Activated CD4-positive, CD25-positive, alpha-beta regulatory T cell (primary cell): ENCODE measurements at regions not wholly inside any gene's neighbourhood (a gene's known extent, or its start where the extent isn't known, plus 50 kb on each side); places are given as distances from the start of the nearest gene placed in this dataset.

Source experiments
- DNase-seq, 4 experiments: peaks; one replicate each; lab custom pipeline; 2025; lab: John Stamatoyannopoulos, UW

DNA sequence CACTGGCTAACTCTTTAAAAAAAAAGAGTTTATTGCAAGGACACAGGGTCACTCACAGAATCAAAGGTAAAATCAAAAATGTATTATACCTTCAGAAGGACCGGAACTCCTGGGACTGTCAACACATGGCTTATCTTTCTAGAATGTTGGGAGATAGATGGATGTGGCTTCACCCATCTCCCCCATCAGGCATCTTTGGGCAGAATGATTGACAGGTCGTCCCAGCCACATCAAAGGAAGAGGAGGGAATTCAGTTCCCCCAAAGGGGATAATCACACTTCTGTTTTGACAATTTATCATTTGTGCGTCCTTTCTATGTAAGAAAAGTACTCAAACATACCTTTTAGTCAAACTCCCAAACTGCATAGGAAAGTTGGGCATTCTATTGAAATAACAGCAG, 228.6 kb upstream of the CDH5 start:
- DNase-seq, result no peak

DNA sequence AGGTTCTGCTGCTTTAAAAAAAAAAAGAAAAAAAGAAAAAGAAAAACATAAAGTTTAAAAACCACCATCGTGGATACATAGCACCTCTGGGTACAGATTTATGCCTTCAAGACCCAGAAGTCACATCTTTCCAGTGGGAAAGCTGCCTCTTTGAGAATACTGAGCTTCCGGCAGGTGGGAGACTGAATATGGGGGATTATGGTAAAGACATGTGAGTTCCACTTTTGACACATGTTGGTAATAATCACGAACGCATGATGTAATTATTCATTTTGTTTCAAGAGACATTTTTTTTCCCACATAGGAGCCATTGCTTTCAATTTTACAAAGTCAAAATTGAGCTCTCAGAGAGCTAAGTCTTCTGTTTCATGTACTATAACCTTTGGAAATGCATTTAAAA, 229.7 kb upstream of the CDH5 start:
- no peak for DNase-seq

- DNase-seq, result no peak
Observed at GRCh38 chr16:66135838-66136237, 230.7 kb upstream of the CDH5 start.

DNA sequence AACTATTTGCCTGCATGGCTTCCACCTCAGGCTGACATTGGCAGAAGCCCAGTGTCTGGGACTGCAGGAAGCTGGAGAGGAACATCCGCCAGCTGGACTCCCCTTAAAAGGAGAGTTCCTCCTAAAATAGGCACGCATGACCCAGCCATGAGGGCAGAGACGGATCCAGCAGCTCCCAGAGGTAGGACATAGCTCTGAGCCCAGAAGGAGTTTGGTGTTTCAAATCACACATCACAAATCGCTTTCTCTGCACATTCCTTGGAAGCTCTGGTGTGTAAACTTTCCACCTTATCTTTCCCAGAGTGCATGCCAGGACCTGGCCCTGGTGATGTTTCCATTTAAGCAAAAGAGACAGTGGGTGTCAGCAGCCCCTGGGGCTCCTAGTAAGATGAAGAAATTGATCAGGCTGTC, 231.1 kb upstream of the CDH5 start:
- no peak for DNase-seq

- DNase-seq, result no peak
Observed at GRCh38 chr16:66134875-66135274, 231.6 kb upstream of the CDH5 start.

DNA sequence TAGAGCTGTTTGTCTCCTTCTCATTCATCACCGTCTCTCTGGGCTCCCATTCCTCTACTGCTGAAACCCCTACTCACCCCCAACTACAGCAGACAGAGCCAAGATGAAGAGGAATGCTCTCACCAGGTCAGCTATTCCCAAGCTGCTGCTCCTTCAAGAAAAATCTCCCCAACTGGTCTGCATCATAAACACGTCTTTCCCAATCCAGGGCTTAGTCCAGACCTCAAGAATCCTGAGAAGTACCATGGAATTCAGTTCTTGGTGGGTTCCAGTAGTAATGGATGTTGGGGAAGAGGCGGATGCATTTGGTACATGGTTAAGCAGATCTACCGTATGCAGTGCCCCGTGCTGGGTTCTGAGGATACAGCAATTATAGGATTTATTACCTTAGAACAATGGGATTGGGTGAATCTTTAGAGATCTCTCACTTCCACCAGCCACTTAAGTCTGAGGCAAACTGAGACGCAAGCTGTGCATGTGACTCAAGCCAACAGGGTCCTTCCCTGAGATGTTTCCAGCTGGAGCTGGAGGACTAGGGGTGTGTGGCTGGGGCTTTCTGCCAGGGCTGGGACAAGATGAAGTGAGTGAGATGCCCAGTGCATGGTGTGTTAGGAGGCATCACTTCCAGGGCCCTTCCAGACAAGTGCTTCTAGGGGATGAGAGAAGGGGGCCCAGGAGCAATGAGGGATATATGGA, 232.7 kb upstream of the CDH5 start:
- no peak for DNase-seq

GRCh38 chr16:66131895-66132294, 234.6 kb upstream of the CDH5 start:
- DNase-seq, result no peak

GRCh38 chr16:66131156-66131807, 235.2 kb upstream of the CDH5 start:
- DNase-seq, result no peak

DNA sequence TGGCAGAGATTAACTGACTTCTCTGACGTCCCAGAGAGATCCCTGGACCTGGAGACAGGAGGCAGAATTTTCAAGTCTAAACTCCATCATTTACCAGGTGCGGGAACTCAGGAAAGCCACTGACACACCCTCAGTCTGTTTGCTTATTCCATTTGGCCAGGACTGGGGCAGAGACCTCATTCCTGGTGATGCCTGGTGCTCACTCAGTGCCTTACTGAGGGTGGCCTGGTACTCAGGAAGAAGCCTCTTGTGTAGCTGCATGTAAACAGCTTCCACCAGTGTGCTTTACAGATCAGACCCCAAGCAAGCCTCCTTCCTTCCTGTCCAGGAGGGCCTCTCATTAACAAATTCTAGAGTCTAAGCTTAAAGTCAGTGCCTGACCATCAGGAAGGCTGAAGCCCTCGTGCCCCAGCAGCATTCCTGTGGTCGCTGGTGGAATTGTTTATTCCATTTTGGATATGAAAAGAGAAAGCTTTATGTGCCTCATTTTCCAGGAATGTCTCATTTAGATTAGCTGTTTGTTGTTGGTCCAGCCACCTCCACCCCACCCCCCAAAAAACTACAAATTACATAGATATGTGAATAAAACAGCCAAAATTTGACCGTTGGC, 236.1 kb upstream of the CDH5 start:
- DNase-seq, result no peak

GRCh38 chr16:66129196-66129595, 237.3 kb upstream of the CDH5 start:
- DNase-seq, result no peak

DNA sequence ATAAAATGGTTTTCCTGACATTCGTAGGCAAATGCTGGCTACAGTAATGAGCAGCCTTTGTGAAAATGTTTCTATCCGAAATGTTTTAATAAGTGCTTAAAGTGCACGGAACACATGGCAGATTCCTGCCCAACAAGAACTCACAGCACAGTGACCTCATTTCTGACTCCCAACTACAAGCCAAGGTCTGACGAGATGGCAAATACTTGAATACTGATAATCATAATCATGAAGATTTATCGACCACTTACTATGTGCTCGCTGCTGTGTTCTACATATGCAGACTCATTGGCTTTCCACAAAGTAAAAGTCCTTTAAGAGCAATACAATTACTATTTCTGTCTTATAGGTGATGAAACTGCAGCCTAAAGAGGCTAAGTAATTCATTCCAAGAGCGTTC, 238.1 kb upstream of the CDH5 start:
- no peak for DNase-seq

DNA sequence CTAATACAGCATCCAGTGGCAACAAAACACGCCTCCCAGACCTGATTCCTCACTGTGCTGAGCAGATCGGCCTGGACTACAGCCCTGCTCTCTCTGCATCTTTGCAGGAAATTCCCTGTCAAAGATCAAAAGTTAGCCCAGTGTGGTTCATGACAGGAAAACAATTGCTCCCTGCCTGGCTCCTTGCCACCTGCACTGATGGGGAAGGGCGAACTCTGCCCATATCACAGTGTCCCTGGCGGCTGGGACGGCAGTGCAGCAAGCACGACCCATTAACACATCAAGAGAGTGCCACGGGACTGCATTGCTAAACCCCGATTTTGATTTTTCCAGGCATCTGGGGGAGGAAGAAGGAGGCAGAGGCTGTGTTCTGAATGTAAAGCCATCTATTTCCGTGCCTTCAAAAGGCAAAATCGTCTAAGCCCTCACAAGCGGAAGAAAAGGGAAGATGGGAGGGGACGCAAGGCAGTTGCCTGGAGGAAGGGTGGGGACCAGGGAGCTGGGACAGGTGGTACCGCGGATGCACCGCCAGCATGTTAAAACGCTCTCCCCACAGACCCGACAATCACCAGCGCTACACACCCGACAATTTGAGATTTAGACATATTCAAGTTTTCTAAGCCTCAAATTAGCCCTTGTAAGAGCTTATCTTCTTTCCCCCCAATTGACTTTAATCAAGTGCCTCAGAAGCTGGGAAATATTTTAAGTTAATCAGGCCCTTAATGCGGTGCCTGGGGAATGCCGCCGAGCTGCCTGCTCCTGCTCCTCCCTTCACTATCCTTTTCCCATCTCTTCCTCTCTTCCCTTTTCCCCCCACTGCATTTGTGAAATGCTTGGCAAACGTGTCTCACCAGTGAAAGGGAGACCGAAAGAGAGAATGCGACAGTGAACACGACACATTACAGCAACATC, 238.8 kb upstream of the CDH5 start:
- no peak for DNase-seq

DNA sequence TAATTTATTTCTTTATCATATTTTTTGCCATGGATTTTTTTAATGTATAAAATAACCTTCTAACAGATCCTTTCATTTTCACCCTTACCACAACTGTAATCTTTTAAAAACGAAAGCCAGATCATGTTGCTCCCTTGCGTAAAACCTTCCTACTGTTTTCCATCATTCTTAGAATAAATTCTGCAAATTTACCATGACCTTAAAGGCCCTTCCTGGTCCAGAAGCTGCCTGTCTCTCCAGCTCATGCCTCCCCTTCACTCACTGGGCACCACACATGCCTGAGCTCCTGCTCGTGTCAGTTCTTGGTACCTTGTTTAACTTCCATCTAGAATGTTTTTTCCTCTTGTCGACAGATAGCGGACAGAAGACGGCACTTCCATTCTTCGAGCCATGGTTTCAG, 245.0 kb upstream of the CDH5 start:
- no peak for DNase-seq

- DNase-seq, result no peak
Observed at GRCh38 chr16:66120656-66121055, 245.8 kb upstream of the CDH5 start.

DNA sequence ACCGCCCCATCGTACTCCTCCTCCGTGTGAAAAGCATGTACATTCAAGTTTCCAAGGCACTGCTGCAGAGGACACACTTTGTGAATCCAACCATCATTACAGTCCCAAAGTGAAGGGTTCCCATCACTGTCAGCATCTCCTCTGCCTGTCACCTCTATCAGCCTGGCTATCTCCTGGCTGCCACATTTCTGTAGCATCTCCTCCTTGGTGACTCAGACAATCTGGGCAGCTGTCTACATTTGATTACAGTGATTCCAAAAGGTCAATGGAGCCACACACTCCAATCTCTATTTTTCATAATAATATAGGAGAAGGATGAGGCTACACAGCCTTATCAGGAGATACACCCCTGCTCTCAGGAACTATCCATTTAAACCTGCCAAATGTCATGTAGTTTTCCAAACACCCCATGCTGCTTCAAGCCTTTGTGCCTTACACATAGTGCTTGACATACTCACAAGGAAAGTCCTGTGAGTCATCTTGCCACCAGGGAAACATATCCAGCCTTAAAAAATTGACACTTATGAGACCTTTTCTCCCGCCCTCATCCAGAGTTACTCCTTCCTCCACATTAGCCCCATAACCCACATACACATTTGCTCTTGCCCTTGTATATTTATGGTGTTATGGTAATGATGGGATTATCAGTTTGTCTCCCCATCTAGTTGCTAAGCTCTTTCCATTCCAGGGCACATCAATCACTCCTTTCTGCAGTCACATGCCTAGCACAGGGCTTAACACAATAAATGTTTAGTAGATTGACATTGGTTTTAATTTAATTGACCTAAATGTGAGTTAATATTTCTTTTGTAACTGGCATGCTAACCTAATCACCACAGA, 250.1 kb upstream of the CDH5 start:
- DNase-seq, result no peak

DNA sequence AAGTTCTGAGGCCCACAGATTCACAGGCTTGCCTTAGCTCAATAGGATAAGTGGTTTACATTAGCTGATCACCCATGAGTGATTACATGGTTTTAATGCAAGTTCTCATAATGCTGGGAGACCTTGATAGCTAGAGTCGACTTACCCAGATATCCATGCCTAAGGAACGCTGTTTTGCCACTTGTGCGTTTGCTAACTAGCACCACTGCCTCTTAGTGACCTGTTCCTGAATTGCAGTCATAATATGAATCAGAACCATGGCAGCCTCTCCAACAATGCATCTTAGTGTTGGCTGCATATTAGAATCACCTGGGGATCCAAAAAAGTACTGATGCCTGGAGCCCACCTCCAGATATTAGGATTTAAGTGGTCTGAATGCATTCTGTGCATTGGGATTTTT, 251.1 kb upstream of the CDH5 start:
- DNase-seq, result no peak

DNA sequence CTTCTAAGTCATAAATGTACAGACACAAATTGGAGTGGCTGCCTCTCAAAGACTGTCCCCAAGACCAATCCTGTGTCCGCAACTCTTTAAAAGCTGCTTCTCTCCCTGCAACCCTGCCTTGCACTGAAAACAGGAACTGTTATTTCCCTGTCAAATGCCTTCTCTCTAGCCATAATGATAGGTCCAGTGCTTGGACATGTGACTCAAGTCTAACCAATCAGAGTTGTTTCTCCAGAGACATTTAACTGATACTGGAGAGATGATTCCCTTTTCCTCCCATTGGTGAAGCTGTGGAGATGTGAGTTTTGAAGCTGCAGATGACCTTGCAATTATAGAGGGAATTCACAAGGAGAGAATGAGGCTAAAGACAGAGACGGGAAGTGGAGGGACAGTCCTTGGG, 253.3 kb upstream of the CDH5 start:
- DNase-seq, result no peak

- no peak for DNase-seq
Observed at GRCh38 chr16:66109677-66110076, 256.8 kb upstream of the CDH5 start.

DNA sequence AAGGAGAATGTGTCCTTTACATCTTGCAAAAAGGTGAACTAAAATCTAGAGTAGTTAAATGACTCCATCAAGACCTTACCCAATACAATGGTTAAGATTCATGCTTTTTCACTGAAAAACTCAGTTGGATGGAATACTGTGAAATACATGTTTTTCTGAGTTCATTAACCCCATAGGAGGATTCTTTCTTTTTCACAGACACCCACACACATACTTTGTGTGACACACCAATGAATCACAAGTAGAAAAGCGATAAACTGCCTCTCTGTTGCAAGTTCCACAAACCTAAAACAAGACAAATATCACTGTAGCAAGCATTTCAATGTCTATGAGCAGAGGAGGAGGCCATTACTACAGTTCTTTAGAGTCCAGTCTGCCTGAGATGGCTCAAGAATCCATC, 258.8 kb upstream of the CDH5 start:
- DNase-seq, result no peak

- no peak for DNase-seq
Observed at GRCh38 chr16:66103211-66103610, 263.3 kb upstream of the CDH5 start.

DNA sequence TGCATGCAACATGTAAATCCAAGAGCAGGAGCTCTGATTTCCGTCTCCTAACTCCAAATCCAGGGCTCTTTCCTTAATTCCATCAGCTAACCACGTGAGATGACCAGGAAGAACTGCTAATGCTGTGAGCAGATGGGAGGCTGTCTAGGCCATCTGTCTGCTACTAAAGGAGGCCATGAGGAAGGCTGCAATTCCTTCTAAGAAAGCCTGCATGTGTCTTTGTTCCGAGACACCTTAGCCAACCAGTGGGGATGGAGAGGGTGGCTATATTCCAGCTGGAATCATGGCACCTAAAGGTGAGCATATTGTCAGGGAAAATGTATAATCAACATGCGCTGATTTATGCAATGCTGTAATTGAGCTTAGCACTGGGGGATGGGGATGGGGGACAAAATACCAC, 267.2 kb upstream of the CDH5 start:
- DNase-seq, result no peak

DNA sequence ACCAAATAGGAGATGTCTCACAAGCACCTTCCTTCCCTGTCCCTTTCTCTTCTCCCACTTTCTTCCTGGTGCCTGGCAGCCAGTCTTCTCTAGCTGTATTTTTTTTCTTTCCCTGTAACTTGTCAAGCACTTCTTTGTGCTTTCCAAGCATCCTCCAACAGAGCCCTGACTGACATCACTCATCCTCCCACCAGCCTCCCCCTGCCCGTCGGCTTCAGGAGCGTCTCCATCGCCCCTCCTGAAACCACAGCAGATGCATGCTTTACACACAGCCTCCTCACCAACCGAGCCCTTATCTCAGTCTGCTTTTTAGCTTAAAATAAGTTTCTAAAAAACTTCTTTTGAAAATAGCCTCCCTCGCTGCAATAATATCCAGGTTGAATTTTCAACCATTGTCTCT, 268.7 kb upstream of the CDH5 start:
- DNase-seq, result no peak
